NOMO-1 treated with dmso at 0.1 percent for 144 hours (cell line): ENCODE measurements at regions not wholly inside any gene's neighbourhood (a gene's known extent, or its start where the extent isn't known, plus 50 kb on each side); places are given as distances from the start of the nearest gene placed in this dataset.

Experiments
- DNase-seq: peaks from one replicate; lab custom pipeline; 2025; ENCODE audit not compliant: unreplicated experiment; lab: John Stamatoyannopoulos, UW

- DNase-seq = no peak
Measured at GRCh38 chr6:65830151-65830550, 123.1 kb upstream of the EYS start.

- no peak for DNase-seq
Measured at GRCh38 chr6:65819152-65819551, 112.1 kb upstream of the EYS start.

- DNase-seq = no peak
Measured at GRCh38 chr6:65818576-65818975, 111.5 kb upstream of the EYS start.

- no peak for DNase-seq
Measured at GRCh38 chr6:65816991-65817390, 110.0 kb upstream of the EYS start.

- no peak for DNase-seq
Measured at GRCh38 chr6:65814071-65814470, 107.0 kb upstream of the EYS start.

- DNase-seq = no peak
Measured at GRCh38 chr6:65803186-65803585, 96.2 kb upstream of the EYS start.

GRCh38 chr6:65799389-65799788, 92.4 kb upstream of the EYS start:
- DNase-seq = no peak

- no peak for DNase-seq
Measured at GRCh38 chr6:65798280-65799014, 91.4 kb upstream of the EYS start.

GRCh38 chr6:65790666-65791065, 83.6 kb upstream of the EYS start:
- no peak for DNase-seq

GRCh38 chr6:65787787-65788186, 80.8 kb upstream of the EYS start:
- DNase-seq = no peak

GRCh38 chr6:65786815-65787214, 79.8 kb upstream of the EYS start:
- no peak for DNase-seq

- DNase-seq = no peak
Measured at GRCh38 chr6:65780691-65781090, 73.7 kb upstream of the EYS start.

GRCh38 chr6:65776332-65776731, 69.3 kb upstream of the EYS start:
- DNase-seq = no peak

- DNase-seq = no peak
Measured at GRCh38 chr6:65771946-65772345, 64.9 kb upstream of the EYS start.

- no peak for DNase-seq
Measured at GRCh38 chr6:65761890-65762289, 54.9 kb upstream of the EYS start.

- no peak for DNase-seq
Measured at GRCh38 chr6:65760285-65760684, 53.3 kb upstream of the EYS start.
